Heart right ventricle (tissue), 16 donors: ENCODE measurements at regions not wholly inside any gene's neighbourhood (a gene's known extent, or its start where the extent isn't known, plus 50 kb on each side); places are given as distances from the start of the nearest gene placed in this dataset.

Source experiments
- ATAC-seq, 8 donors: fragments of 200-7000 bp; cut with Tn5 transposase; one replicate each; pipeline ENCODE4 v1.9.1; 2020; ENCODE audit warnings: mild to moderate bottlenecking in 8 of 8, moderate library complexity in 8 of 8, moderate number of reproducible peaks in 1 of 8
- DNase-seq, 2 donors: peaks; one replicate each; pipeline ENCODE4 v3.0.0-alpha.2; 2020
- H3K27ac ChIP-seq, 10 donors: fragments of 200-600 bp; sonication (generic) in 2 of 10; one replicate each; pipeline versions ENCODE4 v1.5.0 to v1.8.0; 2020 to 2022; ENCODE audit warnings: mild to moderate bottlenecking in 3 of 10
- H3K27me3 ChIP-seq, 7 donors: fragments of 200-600 bp; one replicate each; pipeline ENCODE4 v1.8.0; 2021 to 2022; ENCODE audit warnings: mild to moderate bottlenecking in 2 of 7
- H3K36me3 ChIP-seq, 9 donors: fragments of 200-600 bp; sonication (generic) in 1 of 9; one replicate each; pipeline versions ENCODE4 v1.5.0 to v1.8.0; 2020 to 2022; ENCODE audit warnings: mild to moderate bottlenecking in 2 of 9
- H3K4me1 ChIP-seq, 9 donors: fragments of 200-600 bp; sonication (generic) in 1 of 9; one replicate each; pipeline versions ENCODE4 v1.5.0 to v1.8.0; 2020 to 2022; ENCODE audit warnings: mild to moderate bottlenecking in 4 of 9
- H3K4me3 ChIP-seq, 10 donors: fragments of 200-600 bp; sonication (generic) in 2 of 10; one replicate each; pipeline versions ENCODE4 v1.5.0 to v1.8.0; 2020 to 2022; ENCODE audit warnings: mild to moderate bottlenecking in 7 of 10, moderate library complexity in 2 of 10
- H3K9me3 ChIP-seq, 11 donors: fragments of 200-600 bp in 10 of 11; sonication (generic) in 2 of 11; one replicate each; pipeline versions ENCODE4 v1.5.0 to v1.8.0; 2013 to 2022; ENCODE audit warnings: mild to moderate bottlenecking in 2 of 11, control low read depth in 1 of 11, moderate library complexity in 1 of 11
- WGBS, 2 donors: extraction: QIAGEN DNeasy Blood & Tissue Kit; methylation state at CpG; one replicate each; pipeline ENCODE4 v1.1.7; 2013; ENCODE audit warnings: inconsistent platforms in 1 of 2; 5-methylcytosine and 5-hydroxymethylcytosine counted together
- intact Hi-C, 10 donors: fragments of 100-400 bp; cut with DNase I; formaldehyde crosslinking; loops; one replicate each; pipeline versions ENCODE4 v1.11.1 to v1.14.2; 2022
- TF ChIP-seq, protein P1 (sequence below), 9 donors: fragments of 200-600 bp; sonication (generic) in 2 of 9; IDR thresholded peaks; one replicate each; pipeline versions ENCODE4 v1.5.0 to v1.8.0; 2021 to 2022; ENCODE audit warnings: antibody characterized with exemption in 9 of 9, mild to moderate bottlenecking in 5 of 9, moderate library complexity in 1 of 9
- donor health status: Arrhythmogenic right ventricular cardiomyopathy.
- donor health status: ischemic (EF 13 %, LVEDD 7.1; RV severe dilation, severe dysfunction).
- donor health status: healthy with polysubstance abuse.
- donor health status: DM: no; HTN: yes; CAD: no.
- donor health status: DM: no; HTN: no; CAD: no.
- donor health status: ischemic (EF 25% LVEDD 6.9; RV normal size, moderate dysfunction).
- donor health status: ischemic (EF 25% LVEDD 5.7; RV mildly dilated, moderate dysfunction).
- donor health status: healthy.
- donor health status: DM: yes; HTN: yes; CAD: no.
- donor health status: Ischemic cardiomyopathy.
- donor health status: ischemic (EF 35%, LVEDD 5.7; RV mildly dilated, moderate dysfunction).
- donor health status: nonischemic (EF 11% LVEDD 7.7; RV severe dilation, severe dysfunction).
- donor health status: DM: yes; HTN: yes; CAD: no.
- donor health status: PGD.
- donor health status: ischemic (EF 29% LVEDD 5.4; RV normal size, mild dysfunction).
- donor health status: nonischemic (EF 23%, LVEDD 6.1; RV moderate dilation, normal function).

GRCh38 chr17:34413443-34414119, 50.5 kb upstream of the CCL1 start:
- Histone ChIP-seq H3K9me3 (no peaks in the 10 kb centered on the region), H3K4me1 (no peaks in the 10 kb centered on the region), H3K4me3 (no peak overlapping the region), H3K27me3 (peaks cover 0 to 86% (median 75%) of the 10 kb centered on the region in 7 donors), H3K36me3 (no peaks in the 10 kb centered on the region), H3K27ac (no peak overlapping the region)
- TF ChIP-seq, protein P1, sequence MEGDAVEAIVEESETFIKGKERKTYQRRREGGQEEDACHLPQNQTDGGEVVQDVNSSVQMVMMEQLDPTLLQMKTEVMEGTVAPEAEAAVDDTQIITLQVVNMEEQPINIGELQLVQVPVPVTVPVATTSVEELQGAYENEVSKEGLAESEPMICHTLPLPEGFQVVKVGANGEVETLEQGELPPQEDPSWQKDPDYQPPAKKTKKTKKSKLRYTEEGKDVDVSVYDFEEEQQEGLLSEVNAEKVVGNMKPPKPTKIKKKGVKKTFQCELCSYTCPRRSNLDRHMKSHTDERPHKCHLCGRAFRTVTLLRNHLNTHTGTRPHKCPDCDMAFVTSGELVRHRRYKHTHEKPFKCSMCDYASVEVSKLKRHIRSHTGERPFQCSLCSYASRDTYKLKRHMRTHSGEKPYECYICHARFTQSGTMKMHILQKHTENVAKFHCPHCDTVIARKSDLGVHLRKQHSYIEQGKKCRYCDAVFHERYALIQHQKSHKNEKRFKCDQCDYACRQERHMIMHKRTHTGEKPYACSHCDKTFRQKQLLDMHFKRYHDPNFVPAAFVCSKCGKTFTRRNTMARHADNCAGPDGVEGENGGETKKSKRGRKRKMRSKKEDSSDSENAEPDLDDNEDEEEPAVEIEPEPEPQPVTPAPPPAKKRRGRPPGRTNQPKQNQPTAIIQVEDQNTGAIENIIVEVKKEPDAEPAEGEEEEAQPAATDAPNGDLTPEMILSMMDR (IDR thresholded peaks at IDR 0.05), result no peak
- DNase-seq (no peak), ATAC-seq (no peak)
- intact Hi-C loops, result no loop called here
- 44 to 45% methylated on average over 12 of the region's 12 CpGs for WGBS, 2 donors

- Histone ChIP-seq H3K27ac (no peak overlapping the region), H3K27me3 (peaks cover 0 to 86% (median 75%) of the 10 kb centered on the region in 7 donors), H3K9me3 (no peaks in the 10 kb centered on the region), H3K36me3 (no peaks in the 10 kb centered on the region), H3K4me1 (no peaks in the 10 kb centered on the region), H3K4me3 (no peak overlapping the region)
- TF ChIP-seq, protein P1 (IDR thresholded peaks at IDR 0.05), result no peak
- 82 to 84% methylated on average over 3 of the region's 3 CpGs for WGBS, 2 donors
- intact Hi-C loops, result no loop called here
- DNase-seq (no peak), ATAC-seq (no peak)
These were observed 50.0 kb upstream of the CCL1 start for GRCh38 chr17:34412965-34413441.
